ENCODE measurements at regions not wholly inside any gene's neighbourhood (a gene's known extent, or its start where the extent isn't known, plus 50 kb on each side); places are given as distances from the start of the nearest gene placed in this dataset.

- DNase-seq (ENCODE audit: low read depth) = no peak
Measured at GRCh38 chr1:224846119-224846907, 83.2 kb upstream of the DNAH14 start.

DNA sequence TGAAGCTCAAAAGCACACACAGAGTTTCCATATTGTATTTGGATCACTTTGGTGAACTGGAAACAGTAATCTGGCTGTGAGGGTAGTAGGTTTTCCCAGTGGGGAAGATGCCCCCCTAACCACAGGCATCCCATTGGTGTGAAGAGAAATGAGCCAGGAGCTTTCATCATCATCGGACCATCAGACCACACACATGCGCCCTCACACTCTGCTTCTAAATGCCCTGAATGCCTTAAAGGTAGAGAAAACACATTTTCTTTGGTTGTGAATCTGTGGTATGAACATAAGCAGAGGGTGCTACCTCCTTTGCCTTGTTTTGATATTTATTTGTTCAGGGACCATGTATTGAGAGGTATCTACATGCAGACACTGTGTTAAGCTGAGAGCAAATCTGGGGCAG, 79.0 kb upstream of the DNAH14 start:
- no peak for DNase-seq (ENCODE audit: low read depth)

DNA sequence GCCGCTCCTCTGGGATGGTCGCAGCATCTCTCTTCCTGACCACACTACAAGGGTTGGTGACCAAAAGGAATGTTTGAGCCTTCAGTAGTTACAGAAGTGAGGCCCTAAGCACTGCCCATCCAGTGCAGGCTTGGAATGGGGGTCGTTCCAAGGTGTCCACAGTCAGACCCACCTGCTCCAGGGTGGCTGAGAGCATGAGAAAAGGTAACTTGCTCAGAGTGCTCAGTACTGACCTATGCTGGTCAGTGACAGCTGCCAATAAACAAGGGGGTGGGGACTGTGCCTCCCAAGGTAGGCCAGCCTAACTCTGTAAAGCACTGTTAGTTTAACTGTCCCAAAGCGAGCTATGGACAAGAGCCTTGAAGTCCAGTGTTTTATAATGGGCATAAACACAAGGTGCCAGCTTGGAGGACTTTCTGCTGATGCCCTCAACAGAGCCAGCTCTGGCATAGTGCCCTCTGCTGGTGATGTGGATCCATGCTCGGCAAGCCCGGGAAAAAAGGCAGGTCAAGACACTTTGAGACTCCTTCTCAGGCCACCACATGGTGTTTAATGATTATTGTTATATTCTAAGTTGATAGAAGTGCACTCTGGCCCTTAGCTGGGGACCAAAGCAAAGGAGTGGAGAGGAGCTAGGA, 78.1 kb upstream of the DNAH14 start:
- peak; percentile 20 for DNase-seq (ENCODE audit: low read depth)

DNA sequence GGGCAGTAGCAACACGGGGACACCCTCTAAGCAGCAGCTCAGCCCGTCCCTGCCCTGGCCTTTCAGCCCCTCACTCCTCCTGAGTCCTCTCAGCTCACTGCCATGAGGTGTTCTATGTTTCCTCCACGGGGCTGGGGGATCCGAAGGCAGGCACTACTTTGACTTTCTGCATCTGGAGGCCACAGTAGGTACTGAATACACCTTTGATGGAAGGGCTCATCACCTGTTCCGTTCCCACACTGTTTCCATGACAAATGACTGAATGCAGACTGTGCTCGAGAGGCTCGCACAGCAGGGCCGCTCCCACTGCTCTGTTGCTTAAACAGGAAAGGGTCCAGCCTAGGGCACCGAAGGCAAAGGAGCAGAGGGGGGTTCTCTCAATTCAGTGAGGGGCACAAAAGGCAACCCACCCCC, 77.6 kb upstream of the DNAH14 start:
- no peak for DNase-seq (ENCODE audit: low read depth)

DNA sequence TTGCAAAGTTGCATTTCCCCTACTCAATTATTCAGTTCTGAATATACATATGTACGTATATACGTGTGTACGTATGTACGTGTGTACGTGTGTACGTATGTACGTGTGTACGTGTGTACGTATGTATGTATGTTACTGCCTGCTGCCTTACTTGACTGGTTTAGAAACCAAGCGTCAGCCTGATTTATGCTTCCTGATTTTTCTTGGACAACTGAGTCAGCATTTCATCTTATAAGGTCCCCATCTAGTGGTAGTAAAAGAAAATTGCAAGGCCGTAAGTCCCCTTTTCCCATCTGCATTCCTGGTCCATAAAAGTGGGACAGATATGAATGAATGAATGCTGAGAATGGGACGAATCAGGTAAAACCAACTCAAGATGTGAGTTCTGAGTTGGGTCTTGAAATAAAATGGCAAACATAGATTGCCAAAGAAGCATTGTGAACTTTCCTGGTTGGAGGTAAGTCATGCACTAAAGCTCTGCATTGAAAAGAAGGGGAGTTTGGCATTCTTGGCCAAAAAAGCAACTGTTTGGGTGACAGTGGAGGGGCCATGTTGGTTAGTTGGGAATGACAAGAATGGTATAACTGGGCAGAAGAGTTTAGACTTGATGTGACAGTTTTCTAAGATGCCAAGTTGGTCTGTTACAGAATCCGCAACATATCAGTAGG, 76.4 kb upstream of the DNAH14 start:
- no peak for DNase-seq (ENCODE audit: low read depth)

GRCh38 chr1:224856973-224857372, 72.5 kb upstream of the DNAH14 start:
- DNase-seq (ENCODE audit: low read depth) = no peak

DNA sequence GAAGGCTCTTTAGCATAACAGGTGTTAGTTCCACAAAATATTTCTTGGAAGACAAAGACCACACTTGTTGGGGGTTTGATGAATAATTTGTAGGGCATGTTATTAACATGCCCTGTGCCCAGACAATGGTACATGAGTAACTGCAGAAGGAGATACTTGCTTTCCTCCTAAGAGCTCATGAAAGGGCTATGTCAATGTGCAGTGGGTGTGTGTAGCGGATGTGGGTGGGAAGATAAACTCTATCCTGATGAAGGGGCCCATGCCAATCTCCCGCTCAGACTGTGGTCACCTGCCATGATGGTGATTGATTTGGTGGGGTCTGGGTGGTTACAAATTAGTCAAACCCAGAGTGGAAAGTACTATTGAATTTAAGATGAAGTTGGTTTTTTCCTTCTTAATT, 69.8 kb upstream of the DNAH14 start:
- DNase-seq (ENCODE audit: low read depth) = no peak

- no peak for DNase-seq (ENCODE audit: low read depth)
Measured at GRCh38 chr1:224860488-224861338, 68.8 kb upstream of the DNAH14 start.

DNA sequence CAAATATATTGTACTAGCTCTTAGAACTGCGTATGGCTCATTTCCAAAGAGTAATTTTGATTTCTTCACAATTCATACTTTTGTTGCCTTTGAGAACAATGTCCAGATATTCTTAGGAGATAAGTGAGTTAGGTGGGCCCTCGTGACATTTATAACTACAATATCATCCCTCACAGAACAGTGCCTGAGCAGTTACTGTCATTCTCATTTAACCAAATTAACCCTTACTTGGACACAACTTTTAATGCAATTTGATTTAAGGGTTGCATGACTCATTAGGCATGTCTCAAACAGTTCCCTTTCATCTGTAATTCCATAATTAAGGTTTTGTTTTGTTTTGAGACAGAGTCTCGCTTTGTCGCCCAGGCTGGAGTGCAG, 68.1 kb upstream of the DNAH14 start:
- DNase-seq (ENCODE audit: low read depth) = no peak

GRCh38 chr1:224863486-224863885, 66.0 kb upstream of the DNAH14 start:
- DNase-seq (ENCODE audit: low read depth) = no peak

DNA sequence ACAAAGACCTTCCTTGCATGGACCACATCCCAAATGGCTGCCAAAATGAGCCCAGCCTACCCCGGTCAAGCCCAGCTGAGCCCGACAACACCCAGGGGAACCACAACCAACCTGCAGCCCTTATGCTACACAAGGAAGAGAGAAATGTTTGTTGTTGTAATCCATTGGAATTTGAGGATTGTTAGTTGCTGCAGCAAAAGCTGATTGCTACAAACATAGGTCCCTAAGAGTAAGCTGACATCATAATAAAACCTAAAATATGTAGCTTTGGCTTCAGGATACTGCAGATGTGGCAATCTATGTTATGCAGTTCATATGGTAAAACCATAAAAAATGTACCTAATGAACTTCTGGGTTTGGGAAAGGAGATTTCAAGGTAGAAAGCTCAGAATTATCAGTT, 65.5 kb upstream of the DNAH14 start:
- DNase-seq (ENCODE audit: low read depth) = no peak

DNA sequence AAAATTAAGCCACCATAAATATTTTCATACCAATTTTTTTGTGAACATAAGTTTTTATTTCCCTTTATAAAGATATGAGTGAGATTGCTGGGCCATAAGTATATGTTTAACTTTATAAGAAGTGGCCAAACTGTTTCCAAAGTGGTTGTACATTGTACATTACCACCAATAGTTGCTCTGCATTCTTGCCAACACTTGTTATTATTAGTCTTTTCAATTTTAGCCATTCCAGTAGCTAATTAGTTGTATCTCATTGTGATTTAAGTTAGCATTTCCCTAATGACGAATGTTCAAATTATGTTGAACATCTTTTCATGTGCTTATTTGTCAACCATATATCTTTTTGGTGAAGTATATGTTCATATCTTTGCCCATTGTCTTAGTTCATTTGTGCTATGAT, 64.0 kb upstream of the DNAH14 start:
- no peak for DNase-seq (ENCODE audit: low read depth)

GRCh38 chr1:224866940-224867339, 62.5 kb upstream of the DNAH14 start:
- DNase-seq (ENCODE audit: low read depth) = no peak

- no peak for DNase-seq (ENCODE audit: low read depth)
Measured at GRCh38 chr1:224867715-224868114, 61.8 kb upstream of the DNAH14 start.

- no peak for DNase-seq (ENCODE audit: low read depth)
Measured at GRCh38 chr1:224872832-224873433, 56.5 kb upstream of the DNAH14 start.

- DNase-seq (ENCODE audit: low read depth) = no peak
Measured at GRCh38 chr1:224873434-224874369, 55.8 kb upstream of the DNAH14 start.

DNA sequence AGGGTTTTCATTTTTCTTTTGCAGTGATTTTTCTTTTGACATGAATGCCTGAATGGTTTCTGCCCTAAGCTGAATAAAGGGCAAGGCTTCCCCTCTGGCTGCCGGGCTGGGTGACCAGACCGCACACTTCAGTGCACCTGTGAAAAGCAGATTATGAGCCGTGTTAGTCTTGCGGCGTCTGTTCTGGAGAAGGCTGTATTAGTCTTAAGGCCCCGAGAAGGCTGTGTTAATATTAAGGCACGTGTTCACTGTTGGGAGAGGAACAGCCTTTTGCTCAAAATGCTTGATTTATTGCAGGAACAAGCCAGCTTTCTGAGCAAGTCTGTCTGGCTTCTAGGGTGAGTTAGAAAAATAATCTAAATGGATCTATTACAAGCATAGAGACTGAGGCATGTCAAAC, 54.7 kb upstream of the DNAH14 start:
- DNase-seq (ENCODE audit: low read depth) = no peak

DNA sequence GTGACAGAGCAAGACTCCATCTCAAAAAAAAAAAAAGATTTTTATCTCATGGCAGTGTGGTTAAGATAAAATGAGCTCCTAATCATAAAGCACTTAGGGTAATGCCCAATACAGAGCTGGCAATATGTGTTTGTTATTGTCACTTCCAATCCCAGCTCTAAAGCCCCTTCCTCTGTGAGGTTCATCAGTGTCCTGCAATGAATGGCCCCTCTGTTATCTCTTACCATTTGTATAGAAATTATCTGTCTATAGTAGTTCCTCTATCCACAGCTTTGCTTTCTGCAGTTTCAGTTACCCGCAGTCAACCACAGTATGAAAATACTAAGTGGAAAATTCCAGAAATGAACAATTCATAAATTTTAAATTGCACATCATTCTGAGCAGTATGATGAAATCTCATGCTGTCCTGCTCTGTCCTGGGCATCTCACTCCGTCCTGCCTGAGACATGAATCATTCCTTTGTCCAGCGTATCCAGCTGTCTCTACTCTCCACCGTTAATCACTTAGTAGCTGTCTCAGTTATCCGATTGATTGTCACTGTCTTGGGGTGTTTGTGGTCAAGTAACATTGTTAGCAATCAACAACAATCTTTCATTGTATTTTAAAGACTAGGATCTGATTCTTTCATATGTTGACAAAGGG, 50.2 kb upstream of the DNAH14 start:
- DNase-seq (ENCODE audit: low read depth) = no peak

Measured in stimulated activated CD8-positive, alpha-beta memory T cell treated with anti-CD3 and anti-CD28 coated beads, Interleukin-15, amount 100 ng/mL, for 1 hour (primary cell).